Coronary artery (tissue), 2 donors: ENCODE measurements at regions not wholly inside any gene's neighbourhood (a gene's known extent, or its start where the extent isn't known, plus 50 kb on each side); places are given as distances from the start of the nearest gene placed in this dataset.

ENCODE experiments used
- DNase-seq: peaks from one replicate; pipeline ENCODE4 v3.0.0-alpha.2; 2017; ENCODE audit warnings: low spot score
- H3K27ac ChIP-seq, 2 donors: fragments of 200-600 bp; sonication (generic); one replicate each; pipeline ENCODE4 v1.5.1; 2016 to 2019
- H3K4me3 ChIP-seq: fragments of 200-600 bp; sonication (generic); 2 replicates; pipeline ENCODE4 v1.5.1; 2016; ENCODE audit warnings: mild to moderate bottlenecking, moderate library complexity
- TF ChIP-seq, protein P1 (sequence below): fragments of 200-600 bp; sonication (generic); IDR thresholded peaks from one replicate; pipeline ENCODE4 v1.5.1; 2019; ENCODE audit warnings: antibody characterized with exemption

DNA sequence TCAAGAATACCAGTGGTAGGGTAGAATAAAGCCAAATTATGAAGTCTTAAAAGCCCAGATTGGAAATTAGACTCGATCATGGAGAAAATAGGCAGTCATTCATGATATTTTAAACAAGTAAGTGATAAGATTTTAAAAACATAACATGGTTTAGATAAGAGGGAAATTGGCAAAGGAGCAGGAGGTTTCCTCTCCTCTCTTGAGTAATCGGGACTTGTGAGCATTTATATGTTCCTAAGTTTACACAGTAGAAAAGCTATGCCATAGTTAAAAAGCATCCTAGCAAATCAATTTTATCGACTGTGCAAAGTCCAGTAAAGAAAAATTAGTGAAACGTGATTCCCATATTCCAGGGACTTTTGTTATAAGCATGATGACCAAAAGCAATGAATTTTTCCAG is 313.2 kb downstream of the AHR start:
- DNase-seq, result no peak
- TF ChIP-seq, protein P1, sequence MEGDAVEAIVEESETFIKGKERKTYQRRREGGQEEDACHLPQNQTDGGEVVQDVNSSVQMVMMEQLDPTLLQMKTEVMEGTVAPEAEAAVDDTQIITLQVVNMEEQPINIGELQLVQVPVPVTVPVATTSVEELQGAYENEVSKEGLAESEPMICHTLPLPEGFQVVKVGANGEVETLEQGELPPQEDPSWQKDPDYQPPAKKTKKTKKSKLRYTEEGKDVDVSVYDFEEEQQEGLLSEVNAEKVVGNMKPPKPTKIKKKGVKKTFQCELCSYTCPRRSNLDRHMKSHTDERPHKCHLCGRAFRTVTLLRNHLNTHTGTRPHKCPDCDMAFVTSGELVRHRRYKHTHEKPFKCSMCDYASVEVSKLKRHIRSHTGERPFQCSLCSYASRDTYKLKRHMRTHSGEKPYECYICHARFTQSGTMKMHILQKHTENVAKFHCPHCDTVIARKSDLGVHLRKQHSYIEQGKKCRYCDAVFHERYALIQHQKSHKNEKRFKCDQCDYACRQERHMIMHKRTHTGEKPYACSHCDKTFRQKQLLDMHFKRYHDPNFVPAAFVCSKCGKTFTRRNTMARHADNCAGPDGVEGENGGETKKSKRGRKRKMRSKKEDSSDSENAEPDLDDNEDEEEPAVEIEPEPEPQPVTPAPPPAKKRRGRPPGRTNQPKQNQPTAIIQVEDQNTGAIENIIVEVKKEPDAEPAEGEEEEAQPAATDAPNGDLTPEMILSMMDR, result no peak
- H3K4me3 ChIP-seq, result no peak overlapping the region
- H3K27ac ChIP-seq, result no peak overlapping the region

DNA sequence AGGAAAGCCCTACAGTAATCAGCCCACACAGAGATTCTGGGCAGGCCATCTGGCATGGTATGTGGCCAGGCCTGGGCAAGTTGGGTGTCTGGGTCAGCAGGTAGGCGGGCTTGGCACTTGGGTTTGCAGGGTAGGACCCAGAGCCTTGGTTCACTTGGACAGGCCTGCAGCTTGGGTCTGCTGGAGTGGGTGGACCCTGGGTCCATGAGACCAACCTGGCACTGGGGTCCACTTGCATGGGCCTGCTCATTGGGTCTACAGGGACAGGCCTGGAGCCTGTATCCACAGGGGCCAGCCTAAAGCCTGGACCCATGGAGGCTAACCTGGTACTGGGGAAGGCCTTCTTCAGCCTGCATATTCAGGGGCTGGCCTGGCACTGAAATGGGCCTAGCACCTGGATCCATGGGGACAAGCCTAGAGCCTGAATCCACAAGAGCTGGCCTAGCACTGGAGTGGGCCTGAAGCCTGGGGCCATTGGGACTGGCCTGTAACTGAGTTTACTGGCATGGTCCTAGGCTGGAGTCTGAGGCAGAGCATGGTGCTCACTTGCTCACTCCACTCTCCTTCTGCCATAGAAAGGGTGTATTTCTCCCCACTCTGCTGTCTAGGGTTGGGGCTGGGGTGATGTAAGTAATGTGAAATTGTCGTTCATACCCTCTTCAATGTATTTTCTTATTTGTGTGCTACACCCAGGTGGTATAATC is 315.0 kb downstream of the AHR start:
- TF ChIP-seq, protein P1, result no peak
- H3K27ac ChIP-seq, result no peak overlapping the region
- no peak for DNase-seq
- H3K4me3 ChIP-seq, result no peak overlapping the region

- Histone ChIP-seq H3K4me3 (no peak overlapping the region), H3K27ac (no peak overlapping the region)
- no peak for DNase-seq
- TF ChIP-seq, protein P1, result no peak
These were observed 318.9 kb downstream of the AHR start for GRCh38 chr7:17617380-17617779.

GRCh38 chr7:17617857-17618651 is 319.6 kb downstream of the AHR start:
- no peak for DNase-seq
- Histone ChIP-seq H3K4me3 (no peak overlapping the region), H3K27ac (no peak overlapping the region)
- TF ChIP-seq, protein P1, result no peak

GRCh38 chr7:17618652-17618974 is 320.2 kb downstream of the AHR start:
- DNase-seq, result no peak
- Histone ChIP-seq H3K27ac (no peak overlapping the region), H3K4me3 (no peak overlapping the region)
- TF ChIP-seq, protein P1, result no peak

- no peak overlapping the region for H3K27ac ChIP-seq
These were observed 320.9 kb downstream of the AHR start for GRCh38 chr7:17619196-17619818.

More at GRCh38 chr7:17619196-17619818, 320.9 kb downstream of the AHR start:
- TF ChIP-seq, protein P1, result no peak
- H3K4me3 ChIP-seq, result no peak overlapping the region
- DNase-seq, result no peak
